ENCODE measurements at regions not wholly inside any gene's neighbourhood (a gene's known extent, or its start where the extent isn't known, plus 50 kb on each side); places are given as distances from the start of the nearest gene placed in this dataset.
"Not testable (repeated sequence)": the region's sequence is repeated elsewhere in the genome, so short reads cannot be mapped to it uniquely, and the experiment has no call there.

DNA sequence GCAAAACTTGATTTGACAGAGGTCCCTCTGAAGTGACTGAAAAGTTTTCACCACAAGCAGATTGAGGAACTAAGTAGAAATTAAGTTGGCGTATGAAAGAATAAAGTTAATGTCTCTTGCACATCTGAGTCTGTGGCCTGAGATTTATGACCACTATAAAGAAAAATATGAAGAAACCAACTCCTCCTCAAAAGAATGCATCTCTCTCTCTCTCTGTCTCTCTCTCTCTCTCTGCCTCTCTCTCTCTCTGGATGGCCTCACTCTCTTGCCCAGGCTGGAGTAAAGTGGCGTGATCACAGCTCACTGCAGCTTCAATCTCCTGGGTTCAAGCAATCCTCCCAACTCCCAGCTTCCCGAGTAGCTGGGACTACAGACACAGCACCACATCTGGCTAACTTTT lies 55.2 kb downstream of the RPL22L1 start:
- no peak overlapping the region for H3K27ac ChIP-seq
- H3K4me3 ChIP-seq: no peak overlapping the region

DNA sequence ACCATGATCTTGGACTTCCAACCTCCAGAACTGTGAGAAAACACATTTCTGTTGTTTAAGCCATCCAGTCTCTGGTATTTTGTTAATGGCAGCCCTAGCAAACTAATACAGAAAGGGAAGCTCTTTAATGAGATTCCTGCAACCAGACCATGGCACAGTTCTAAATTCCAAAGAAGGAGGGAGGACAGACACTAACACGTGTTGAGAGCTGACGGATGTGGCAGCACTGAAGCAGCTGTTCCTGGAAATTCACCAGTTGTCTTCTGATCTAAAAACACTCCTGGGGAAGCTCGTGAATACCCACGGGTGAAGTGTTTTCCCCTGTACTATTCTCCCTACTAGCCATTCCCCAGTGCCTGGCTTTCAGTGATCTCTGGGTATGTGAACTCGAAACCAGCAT lies 56.7 kb downstream of the RPL22L1 start:
- Histone ChIP-seq H3K4me3 (no peak overlapping the region), H3K27ac (no peak overlapping the region)

DNA sequence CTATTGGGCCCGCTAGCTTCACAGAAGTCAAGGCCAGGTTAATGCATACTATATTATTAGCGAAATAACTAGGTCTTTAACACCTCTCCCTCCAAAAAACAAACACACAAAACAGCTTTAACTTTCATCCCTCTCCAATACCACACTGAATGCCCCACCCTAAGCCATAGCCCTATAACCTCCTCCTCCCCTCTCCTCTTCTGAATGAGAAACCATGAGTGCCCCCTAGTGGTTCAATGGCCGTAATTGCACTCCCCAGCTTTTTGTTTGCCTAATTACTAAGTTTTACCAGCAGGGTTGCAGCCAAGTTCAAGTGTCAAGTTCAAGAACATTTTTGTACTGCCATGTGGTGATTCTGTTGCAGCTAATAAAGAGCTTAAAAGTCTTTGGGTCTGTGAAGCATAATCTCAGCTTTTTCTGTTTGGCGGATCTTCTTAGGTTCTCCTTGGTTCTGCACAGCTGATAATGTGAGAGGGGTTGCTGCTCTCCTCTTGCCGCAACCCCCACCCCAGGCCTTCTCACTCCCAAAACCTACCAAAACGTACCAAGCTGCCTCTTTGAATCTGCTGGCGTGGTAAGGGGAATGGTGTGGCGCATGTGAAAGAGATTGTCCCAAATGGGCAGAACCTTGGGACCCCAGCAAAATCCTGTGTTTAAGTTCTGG lies 57.9 kb downstream of the RPL22L1 start:
- H3K4me3 ChIP-seq: no peak overlapping the region
- H3K27ac ChIP-seq: no peak overlapping the region

DNA sequence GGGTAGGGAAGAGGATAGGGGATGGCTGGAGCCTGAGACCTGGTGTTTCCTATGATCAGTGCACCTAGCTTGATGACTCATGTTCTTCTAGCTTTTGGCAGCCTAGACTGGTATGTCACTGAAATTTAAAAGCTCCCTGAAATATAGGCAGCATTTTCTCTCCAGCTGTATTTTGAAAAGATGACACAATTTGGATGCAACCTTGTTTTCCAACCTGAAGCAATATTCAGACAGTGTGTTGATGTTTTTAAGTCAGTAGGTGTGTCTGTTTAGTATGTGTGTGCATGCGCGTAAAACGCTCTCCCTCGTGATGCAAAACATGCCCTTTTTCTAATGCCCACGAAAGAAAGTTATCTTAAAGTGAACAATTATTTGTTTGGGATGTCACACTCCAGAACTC lies 58.5 kb downstream of the RPL22L1 start:
- H3K27ac ChIP-seq: no peak overlapping the region
- no peak overlapping the region for H3K4me3 ChIP-seq

DNA sequence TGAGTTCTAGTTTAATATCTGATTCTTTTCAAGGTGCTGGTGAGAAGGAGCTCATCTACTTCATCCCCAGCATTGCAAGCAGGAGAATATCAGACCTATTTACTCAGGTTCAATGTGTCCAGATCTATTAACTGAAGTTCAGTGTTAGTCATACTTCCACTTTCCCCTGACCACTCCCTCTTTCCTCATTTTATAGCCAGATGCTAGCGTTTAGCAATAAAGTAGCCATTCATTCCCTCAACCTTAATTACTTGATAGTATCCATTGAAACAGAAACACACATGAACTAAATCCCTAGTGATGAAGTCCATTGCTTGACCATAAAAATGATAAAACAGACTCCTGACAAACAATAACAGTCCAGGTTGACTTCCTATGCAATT lies 60.0 kb downstream of the RPL22L1 start:
- H3K27ac ChIP-seq: no peak overlapping the region
- no peak overlapping the region for H3K4me3 ChIP-seq

DNA sequence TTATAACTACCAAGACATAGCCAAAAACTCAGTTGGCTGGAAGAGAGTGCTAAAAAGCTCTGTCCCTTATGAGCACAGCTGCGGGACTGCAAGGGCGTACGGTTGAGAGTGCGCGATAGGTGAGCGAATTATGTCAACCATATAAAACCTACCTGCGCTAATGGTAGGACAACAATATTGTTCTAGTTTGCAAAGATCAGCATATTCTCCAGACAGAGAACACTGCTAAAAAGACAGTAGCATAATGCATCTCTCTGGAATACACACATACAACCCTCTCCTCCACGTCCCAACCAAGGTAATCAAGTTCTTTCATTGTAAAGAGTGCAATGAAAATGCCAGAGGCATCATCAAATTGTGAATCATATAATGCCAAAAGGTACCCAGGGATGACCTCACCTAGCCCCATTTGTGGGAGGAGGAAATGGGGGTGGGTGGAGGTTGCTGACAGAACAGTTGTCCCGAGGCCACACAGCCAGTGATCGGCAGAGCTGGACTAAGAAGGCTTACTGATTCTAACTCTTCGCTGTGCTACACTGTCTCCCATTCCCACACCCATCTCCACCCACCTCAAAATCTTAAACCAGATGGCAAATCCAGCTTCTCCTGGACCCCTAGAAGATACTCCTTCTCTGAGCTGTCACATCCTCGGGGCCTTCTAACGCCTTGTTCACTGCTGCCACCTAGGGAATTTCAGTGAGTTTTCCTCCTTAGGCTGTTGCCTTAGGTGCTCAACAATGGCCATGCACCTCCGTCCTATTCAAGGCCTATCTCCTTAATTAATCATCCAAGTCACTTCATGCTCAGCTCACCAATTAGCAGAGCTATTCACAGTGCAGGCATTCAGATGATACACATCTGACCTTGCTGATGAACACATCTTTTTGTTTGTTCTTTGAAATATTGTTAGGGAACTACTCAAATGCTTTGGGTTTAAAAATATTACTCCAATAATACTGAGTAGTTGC lies 60.7 kb downstream of the RPL22L1 start:
- H3K4me3 ChIP-seq: no peak overlapping the region
- peak overlapping the region in 1 of 21 experiments; percentile 28 for H3K27ac ChIP-seq

DNA sequence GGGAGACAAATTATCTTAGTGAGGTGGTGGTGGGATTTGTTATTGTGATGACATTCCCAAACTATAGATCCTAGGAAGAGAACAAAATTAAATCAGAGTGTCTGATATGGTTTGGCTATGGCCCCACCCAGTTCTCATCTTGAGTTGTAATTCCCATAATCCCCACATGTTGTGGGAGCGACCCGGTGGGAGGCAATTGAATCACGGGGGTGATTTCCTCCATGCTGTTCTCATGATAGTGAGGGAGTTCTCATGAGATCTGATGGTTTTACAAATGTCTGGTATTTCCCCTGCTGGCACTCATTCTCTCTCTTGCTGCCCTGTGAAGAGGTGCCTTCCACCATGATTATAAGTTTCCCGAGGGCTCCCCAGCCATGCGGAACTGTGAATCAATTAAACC lies 62.0 kb downstream of the RPL22L1 start:
- Histone ChIP-seq H3K27ac (no peak overlapping the region), H3K4me3 (no peak overlapping the region)

DNA sequence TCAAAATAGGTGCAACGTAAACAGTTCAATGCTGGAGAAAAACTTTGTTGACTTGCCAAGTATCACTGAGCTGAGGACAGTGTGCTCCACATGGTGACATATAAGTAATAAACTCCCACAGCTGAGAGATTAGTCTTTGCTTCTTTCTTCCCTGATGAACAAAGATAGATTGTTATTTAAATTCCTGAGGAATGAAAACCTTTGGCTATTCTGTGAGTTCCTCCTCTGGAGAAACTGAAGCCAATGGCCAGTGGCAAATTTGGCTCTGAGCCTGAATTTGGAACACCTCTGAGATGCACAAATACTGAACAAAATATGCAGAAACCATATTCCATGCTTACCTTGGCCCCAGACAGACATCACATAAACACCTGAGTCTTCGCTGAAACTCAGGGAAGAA lies 63.3 kb downstream of the RPL22L1 start:
- Histone ChIP-seq H3K27ac (no peak overlapping the region), H3K4me3 (no peak overlapping the region)

DNA sequence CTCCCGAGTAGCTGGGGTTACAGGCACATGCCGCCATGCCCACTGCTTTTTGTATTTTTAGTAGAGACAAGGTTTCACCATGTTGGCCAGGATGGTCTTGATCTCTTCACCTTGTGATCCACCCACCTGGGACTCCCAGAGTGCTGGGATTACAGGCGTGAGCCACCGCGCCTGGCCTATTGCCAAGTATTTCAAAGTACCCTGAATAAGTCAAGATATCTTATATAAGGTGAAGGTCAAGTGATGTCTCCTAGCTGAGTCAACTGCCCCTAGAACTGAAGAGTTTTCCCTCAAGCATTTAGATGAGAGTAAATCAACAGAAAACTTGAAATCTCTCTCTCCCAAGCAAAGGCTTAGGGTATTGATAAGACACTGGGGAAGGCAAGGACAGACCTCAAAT lies 63.9 kb downstream of the RPL22L1 start:
- no peak overlapping the region for H3K4me3 ChIP-seq

GRCh38 chr3:170805296-170805695 lies 64.7 kb downstream of the RPL22L1 start:
- H3K4me3 ChIP-seq, H3K27ac ChIP-seq: not testable (repeated sequence)

More for the DNA sequence above, 63.9 kb downstream of the RPL22L1 start:
- H3K27ac ChIP-seq: no peak overlapping the region

- H3K27ac ChIP-seq, H3K4me3 ChIP-seq: not testable (repeated sequence)
Observed at GRCh38 chr3:170804634-170805033, 65.4 kb downstream of the RPL22L1 start.

DNA sequence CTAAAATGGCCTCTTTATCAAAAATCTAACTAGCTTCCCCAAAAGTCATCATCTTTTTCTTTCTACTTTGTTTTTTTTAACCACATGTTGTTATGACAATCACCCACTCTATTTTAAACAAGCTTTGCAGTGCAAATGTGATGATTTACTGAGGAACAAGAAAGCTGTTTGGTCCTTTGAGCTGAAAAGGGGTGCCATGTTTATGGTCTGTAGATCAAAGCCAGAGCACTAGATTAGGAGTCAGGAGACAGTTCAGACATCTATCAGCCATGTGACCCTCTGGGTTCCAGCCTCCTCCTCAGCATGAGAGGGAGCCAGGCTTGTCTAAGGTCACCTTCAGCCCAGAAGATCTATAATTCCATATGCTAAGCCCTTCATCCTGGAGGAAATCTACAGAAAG lies 65.9 kb downstream of the RPL22L1 start:
- Histone ChIP-seq H3K27ac (no peak overlapping the region), H3K4me3 (no peak overlapping the region)

- peak overlapping the region in 5 of 21 experiments; percentile 25 to 56 (median 31) for H3K27ac ChIP-seq
Observed at GRCh38 chr3:170802164-170803151, 67.5 kb downstream of the RPL22L1 start.

DNA sequence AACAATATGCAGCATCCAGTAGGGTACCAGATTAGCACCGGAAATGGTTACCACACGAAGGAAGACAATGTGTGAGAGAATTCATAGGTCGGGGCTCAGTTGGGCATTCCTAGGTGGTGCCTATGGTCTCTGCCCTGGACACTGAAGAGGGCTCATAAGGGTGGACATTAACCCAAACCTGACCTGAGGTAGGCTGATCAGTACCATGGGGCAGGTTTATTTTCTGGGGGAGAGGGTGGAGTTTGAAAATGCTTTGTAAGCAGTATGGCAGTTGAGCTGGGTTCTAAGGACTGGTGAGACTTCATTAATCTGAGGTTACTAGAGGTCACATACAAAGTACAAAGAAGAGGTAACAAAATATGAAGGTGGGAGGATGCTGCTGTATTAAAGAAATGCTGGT lies 68.4 kb downstream of the RPL22L1 start:
- peak overlapping the region in 4 of 21 experiments; percentile 24 to 56 (median 39) for H3K27ac ChIP-seq
- no peak overlapping the region for H3K4me3 ChIP-seq

More at GRCh38 chr3:170802164-170803151, 67.5 kb downstream of the RPL22L1 start:
- H3K4me3 ChIP-seq: no peak overlapping the region

GRCh38 chr3:170800275-170800674 lies 69.7 kb downstream of the RPL22L1 start:
- not testable (repeated sequence) for H3K4me3 ChIP-seq

DNA sequence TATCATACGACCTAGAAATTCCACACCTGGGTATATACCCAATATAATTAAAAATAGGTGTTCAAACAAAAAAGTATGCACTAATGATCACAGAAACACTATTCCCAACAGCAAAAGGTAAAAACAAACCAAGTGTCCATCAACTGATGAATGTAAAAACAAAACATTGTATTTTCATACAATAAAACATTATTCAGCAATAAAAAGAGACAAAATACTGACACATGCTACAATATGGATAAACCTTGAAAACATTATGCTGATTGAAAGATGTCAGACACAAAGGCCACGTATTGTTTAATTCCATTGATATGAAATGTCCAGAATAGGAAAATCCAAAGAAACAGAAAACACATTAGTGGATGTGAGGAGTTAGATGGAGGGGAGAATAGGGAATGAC lies 71.0 kb downstream of the RPL22L1 start:
- Histone ChIP-seq H3K4me3 (no peak overlapping the region), H3K27ac (no peak overlapping the region)

More at GRCh38 chr3:170800275-170800674, 69.7 kb downstream of the RPL22L1 start:
- not testable (repeated sequence) for H3K27ac ChIP-seq

GRCh38 chr3:170797685-170798084 lies 72.3 kb downstream of the RPL22L1 start:
- Histone ChIP-seq H3K27ac (no peak overlapping the region), H3K4me3 (no peak overlapping the region)

DNA sequence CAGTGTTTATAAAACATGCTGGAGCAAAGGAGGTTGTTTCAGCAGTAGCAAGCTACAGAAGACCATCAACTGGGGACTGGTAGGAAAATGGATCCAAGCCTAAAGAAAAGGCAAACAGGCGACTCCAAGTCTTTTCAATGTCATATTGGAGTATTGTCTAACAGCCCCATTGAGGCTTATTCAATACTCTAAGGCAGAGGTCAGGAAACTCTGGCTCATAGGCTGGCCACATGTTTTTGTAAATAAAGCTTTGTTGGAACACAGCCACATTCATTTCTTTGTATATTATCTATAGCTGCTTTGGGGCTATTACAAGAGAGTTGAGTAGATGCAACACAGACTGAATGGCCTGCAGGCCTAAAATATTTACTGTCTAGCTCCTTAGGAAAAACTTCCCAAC lies 77.5 kb downstream of the RPL22L1 start:
- no peak overlapping the region for H3K27ac ChIP-seq
- H3K4me3 ChIP-seq: no peak overlapping the region

DNA sequence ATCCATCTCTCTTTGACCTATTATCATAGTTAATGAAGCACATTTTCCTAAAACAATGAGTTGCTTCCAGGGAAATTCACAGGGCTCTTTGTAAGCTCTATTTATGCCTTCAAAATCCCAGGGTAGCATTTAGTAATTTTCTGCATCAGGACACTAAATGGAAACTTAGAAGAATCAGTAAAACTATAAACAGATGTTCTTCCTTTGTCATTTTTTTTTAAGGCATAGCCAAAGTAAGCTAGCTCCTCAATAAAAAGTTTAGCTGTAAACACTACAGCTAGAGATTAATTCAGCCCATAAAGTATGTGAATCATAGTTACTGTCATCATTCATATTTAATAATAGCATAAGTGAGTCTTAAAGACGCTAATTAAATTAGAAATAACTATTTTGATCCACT lies 79.3 kb downstream of the RPL22L1 start:
- Histone ChIP-seq H3K27ac (no peak overlapping the region), H3K4me3 (no peak overlapping the region)

- H3K4me3 ChIP-seq: no peak overlapping the region
- H3K27ac ChIP-seq: no peak overlapping the region
Observed at GRCh38 chr3:170787464-170787863, 82.5 kb downstream of the RPL22L1 start.
